ENCODE measurements at regions not wholly inside any gene's neighbourhood (a gene's known extent, or its start where the extent isn't known, plus 50 kb on each side); places are given as distances from the start of the nearest gene placed in this dataset.

GRCh38 chr11:27211370-27212127, 151.5 kb downstream of the CCDC34 start (continued):
- TF ChIP-seq REST (IDR thresholded peaks at IDR 0.05; ENCODE audit: borderline replicate concordance) = peak; percentile 7; the same call in 1 of the 2 replicates
- no peak for TF ChIP-seq REST (CRISPR knock-in tag; IDR thresholded peaks at IDR 0.05; ENCODE audit: low read depth)
- no peak for TF ChIP-seq TEAD1 (CRISPR knock-in tag; IDR thresholded peaks at IDR 0.05)
- TF ChIP-seq RAD21 (CRISPR knock-in tag; conservative IDR thresholded peaks at IDR 0.05 in 1 of 2, IDR thresholded peaks at IDR 0.05 in 1 of 2) = peak; percentile 35 to 49; a peak in 3 of 4 replicates
- TF ChIP-seq RFX1 (IDR thresholded peaks at IDR 0.05) = peak; percentile 33; the same call in 1 of the 2 replicates
- no peak for TF ChIP-seq ZBTB9 (CRISPR knock-in tag; IDR thresholded peaks at IDR 0.05)
- no peak for TF ChIP-seq ZNF316 (IDR thresholded peaks at IDR 0.05)
- no peak for TF ChIP-seq ZNF165 (CRISPR knock-in tag; IDR thresholded peaks at IDR 0.05; ENCODE audit: borderline replicate concordance)
- peak; percentile 82 for TF ChIP-seq CTCFL (IDR thresholded peaks at IDR 0.05; ENCODE audit: borderline replicate concordance, insufficient read depth, low read depth, low read length, poor library complexity, severe bottlenecking)
- 0 out of 3 replicates have a peak, but pooled peaks of 1 of the 2 experiments have one; percentile 50 for TF ChIP-seq CBX3 (IDR thresholded peaks at IDR 0.05; ENCODE audit: borderline replicate concordance in 1 of 2, low read length in 2 of 2)
- no peak for TF ChIP-seq MYC (IDR thresholded peaks at IDR 0.05; ENCODE audit: low read depth, low read length)
- no peak for TF ChIP-seq MYC (CRISPR knock-in tag; IDR thresholded peaks at IDR 0.05; ENCODE audit: borderline replicate concordance, low read depth)
- no peak for TF ChIP-seq SIRT6 (IDR thresholded peaks at IDR 0.05; ENCODE audit: low read depth, low read length)
- TF ChIP-seq DACH1 (IDR thresholded peaks at IDR 0.05; ENCODE audit: partially characterized antibody) = peak; percentile 54
- 0 out of 2 replicates have a peak, but pooled peaks have one; percentile 21 for TF ChIP-seq SMC3 (conservative IDR thresholded peaks at IDR 0.05; ENCODE audit: insufficient read depth, low read depth, low read length)
- TF ChIP-seq TCF7L2 (IDR thresholded peaks at IDR 0.05; ENCODE audit: low read depth, low read length) = no peak

Data from K562 (cell line).